GM18511 (cell line): ENCODE measurements at regions not wholly inside any gene's neighbourhood (a gene's known extent, or its start where the extent isn't known, plus 50 kb on each side); places are given as distances from the start of the nearest gene placed in this dataset.

Source experiments
- ATAC-seq: cut with Tn5 transposase; IDR thresholded peaks from one replicate; pipeline ENCODE4 v1.9.1; 2021; ENCODE audit warnings: mild to moderate bottlenecking, moderate library complexity; ENCODE audit not compliant: unreplicated experiment

- no peak for ATAC-seq
Measured at GRCh38 chr1:220367833-220368232, 95.6 kb upstream of the RAB3GAP2 start.

GRCh38 chr1:220366269-220366668 lies 94.0 kb upstream of the RAB3GAP2 start:
- ATAC-seq, result no peak

- no peak for ATAC-seq
Measured at GRCh38 chr1:220363196-220363837, 91.1 kb upstream of the RAB3GAP2 start.

GRCh38 chr1:220356981-220357850 lies 85.0 kb upstream of the RAB3GAP2 start:
- no peak for ATAC-seq

- no peak for ATAC-seq
Measured at GRCh38 chr1:220353229-220354012, 81.2 kb upstream of the RAB3GAP2 start.

- no peak for ATAC-seq
Measured at GRCh38 chr1:220348211-220348610, 76.0 kb upstream of the RAB3GAP2 start.

- ATAC-seq, result no peak
Measured at GRCh38 chr1:220347654-220348175, 75.5 kb upstream of the RAB3GAP2 start.

- peak; percentile 73 for ATAC-seq
Measured at GRCh38 chr1:220344745-220345144, 72.5 kb upstream of the RAB3GAP2 start.

GRCh38 chr1:220342853-220343252 lies 70.6 kb upstream of the RAB3GAP2 start:
- ATAC-seq, result no peak

GRCh38 chr1:220341126-220341525 lies 68.9 kb upstream of the RAB3GAP2 start:
- no peak for ATAC-seq

- no peak for ATAC-seq
Measured at GRCh38 chr1:220339581-220339980, 67.3 kb upstream of the RAB3GAP2 start.

- ATAC-seq, result no peak
Measured at GRCh38 chr1:220338759-220339158, 66.5 kb upstream of the RAB3GAP2 start.

GRCh38 chr1:220336391-220337031 lies 64.3 kb upstream of the RAB3GAP2 start:
- ATAC-seq, result no peak

- no peak for ATAC-seq
Measured at GRCh38 chr1:220335668-220336067, 63.4 kb upstream of the RAB3GAP2 start.

GRCh38 chr1:220331318-220331717 lies 59.1 kb upstream of the RAB3GAP2 start:
- no peak for ATAC-seq

GRCh38 chr1:220330265-220330664 lies 58.0 kb upstream of the RAB3GAP2 start:
- no peak for ATAC-seq

GRCh38 chr1:220327106-220327505 lies 54.9 kb upstream of the RAB3GAP2 start:
- no peak for ATAC-seq

- ATAC-seq, result no peak
Measured at GRCh38 chr1:220326578-220326977, 54.3 kb upstream of the RAB3GAP2 start.

GRCh38 chr1:220325306-220325995 lies 53.2 kb upstream of the RAB3GAP2 start:
- no peak for ATAC-seq

- no peak for ATAC-seq
Measured at GRCh38 chr1:220323717-220324116, 51.5 kb upstream of the RAB3GAP2 start.
